ENCODE measurements at regions not wholly inside any gene's neighbourhood (a gene's known extent, or its start where the extent isn't known, plus 50 kb on each side); places are given as distances from the start of the nearest gene placed in this dataset.

DNA sequence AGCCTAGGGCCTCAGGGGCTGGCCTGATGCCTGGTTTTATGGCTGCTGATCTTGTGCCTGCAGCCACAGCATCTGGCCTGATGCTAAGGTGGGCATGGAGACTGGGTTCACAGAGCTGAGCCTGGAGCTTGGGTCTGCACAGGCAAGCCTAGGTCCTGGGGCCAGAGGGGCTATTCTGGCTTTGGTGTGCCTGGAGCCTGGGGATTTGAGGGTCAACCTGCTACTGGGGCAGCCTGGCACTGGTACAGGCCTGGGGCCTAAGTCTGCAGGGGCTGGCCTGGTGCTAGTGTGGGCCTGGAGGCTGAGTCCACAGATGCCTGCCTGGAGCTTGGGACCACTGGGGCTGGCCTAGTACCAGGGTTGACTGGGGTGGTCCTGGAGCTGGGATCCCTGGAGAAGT, 481.8 kb upstream of the GHITM start:
- no peak for DNase-seq (ENCODE audit: low spot score)

DNA sequence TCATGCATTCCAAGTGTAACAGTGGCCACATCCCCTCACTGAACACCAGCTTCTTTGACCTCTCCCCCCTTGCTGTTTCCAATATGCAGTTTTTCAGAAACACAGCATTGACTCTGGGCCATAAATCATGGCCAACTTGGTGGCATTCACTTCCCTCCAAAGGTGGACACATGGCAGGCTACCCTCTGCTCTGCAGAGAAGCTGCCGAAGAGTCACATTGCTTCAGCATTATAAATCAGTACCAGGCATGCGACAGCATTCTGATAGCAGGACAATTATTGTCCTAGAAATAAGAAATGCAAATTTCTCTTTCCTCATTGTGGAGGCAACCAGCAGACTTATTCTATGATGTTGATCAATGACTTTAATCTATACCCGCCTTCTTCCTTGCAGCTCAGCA, 475.4 kb upstream of the GHITM start:
- no peak for DNase-seq (ENCODE audit: low spot score)

DNA sequence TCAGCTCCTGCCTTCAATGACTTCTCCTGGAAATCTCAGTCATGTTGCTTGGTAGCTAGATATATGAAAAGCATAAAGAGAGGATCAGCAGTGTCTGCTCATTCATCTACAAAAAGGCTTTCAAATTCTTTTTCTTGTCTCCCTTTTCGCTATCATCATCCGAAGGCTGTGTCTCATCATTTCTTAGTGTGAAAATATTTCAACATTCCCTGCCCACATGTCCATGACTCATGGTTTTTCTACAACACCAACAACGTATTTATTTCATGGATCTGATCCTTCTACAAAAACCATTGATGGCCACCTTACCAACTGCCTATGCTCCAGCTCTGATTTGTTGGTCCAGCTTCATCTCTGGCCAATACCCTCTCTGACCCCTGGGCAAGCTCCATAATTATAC, 472.5 kb upstream of the GHITM start:
- no peak for DNase-seq (ENCODE audit: low spot score)

DNA sequence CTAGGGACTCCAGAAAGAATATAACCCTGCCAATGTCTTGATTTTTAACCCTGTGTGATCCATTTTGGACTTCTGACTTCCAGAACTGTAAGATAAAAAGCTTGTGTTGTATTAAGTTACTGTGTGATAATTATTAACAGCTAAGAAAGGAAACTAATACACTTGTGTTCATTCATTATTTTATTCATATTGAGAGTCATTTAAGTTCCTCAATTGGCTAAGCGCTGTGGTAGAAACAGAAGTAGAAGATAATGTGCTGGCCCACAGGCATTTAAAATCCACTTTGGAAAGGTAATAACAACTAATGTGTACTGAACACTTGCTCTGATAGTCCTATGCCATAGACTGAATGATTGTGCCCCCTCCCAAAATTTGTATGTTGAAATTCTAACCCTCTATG, 471.7 kb upstream of the GHITM start:
- DNase-seq (ENCODE audit: low spot score), result no peak

DNA sequence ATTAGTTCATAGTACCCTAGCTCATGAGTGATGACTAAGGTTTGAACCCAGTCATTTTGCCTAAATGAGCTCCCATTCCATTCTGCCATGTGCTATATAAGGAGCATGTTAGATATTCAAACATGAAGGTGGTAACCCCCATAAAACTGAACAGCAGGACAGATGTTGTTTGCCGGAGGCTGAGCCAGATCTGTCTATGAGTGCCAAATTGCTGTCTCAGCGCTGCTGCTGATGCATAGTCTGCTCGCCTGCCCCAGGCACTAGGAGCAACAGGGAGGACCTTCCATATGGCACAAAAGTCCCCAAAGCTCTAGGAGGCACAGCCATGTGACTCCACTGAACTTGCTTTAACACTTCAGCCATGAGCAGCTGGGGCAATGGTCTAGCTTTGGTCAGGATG, 466.0 kb upstream of the GHITM start:
- no peak for DNase-seq (ENCODE audit: low spot score)

DNA sequence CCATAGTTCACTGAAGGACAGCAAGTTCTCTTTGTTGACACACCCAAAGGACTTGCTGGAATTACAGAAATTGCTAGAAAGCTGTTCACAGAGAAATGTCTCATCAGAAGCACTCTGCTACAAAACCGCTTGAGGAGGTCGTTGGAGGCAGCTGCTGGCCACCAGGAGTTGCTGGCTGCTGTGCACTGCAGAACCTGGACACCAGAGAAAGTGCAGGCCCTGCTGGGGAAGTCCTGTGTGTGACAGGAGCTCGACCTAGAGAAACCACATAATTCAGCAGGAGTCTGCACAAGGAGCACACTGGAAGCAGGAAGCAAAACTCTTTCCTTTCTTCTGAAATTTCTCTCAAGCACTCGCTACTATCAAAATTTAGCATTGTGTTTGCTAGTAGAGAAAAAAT, 461.5 kb upstream of the GHITM start:
- no peak for DNase-seq (ENCODE audit: low spot score)

DNA sequence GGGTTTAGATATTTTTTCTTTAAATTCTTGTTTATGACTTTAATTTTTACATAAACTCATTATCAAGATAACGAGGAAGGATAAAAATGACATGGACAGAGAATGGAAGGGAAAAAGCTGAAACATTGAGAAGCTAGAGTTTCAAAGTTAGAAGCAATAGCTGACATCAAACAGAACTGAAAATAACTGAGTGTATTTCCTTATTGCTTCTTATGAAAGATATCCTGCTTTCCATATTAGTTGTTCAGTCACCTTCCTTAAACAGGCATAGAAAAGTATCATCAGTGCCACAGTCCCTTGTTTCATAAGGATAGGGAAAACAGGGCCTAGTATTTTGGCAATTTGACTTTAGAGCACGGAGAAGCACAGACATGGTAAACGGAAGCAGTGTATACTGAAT, 460.5 kb upstream of the GHITM start:
- DNase-seq (ENCODE audit: low spot score), result no peak

DNA sequence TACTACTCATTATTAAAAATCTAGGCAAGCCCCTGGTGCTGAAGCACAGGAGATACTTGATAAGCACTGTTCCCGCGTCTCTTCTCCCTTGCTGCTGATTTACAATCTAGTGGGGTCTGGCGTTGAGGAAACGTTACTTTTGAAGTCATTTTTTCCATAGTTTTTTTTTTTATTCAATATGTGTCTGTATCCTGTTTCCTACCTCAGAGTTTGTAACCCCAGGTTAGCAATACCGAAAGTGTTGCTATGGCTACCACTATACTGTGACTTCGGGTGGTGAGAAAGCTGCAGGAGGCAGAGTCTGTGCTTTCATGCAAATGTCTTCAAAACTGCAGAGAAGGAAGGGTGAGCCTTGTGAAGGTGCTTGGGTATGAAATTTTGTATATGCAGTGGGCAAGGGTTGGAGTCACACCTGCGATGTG, 458.8 kb upstream of the GHITM start:
- no peak for DNase-seq (ENCODE audit: low spot score)

DNA sequence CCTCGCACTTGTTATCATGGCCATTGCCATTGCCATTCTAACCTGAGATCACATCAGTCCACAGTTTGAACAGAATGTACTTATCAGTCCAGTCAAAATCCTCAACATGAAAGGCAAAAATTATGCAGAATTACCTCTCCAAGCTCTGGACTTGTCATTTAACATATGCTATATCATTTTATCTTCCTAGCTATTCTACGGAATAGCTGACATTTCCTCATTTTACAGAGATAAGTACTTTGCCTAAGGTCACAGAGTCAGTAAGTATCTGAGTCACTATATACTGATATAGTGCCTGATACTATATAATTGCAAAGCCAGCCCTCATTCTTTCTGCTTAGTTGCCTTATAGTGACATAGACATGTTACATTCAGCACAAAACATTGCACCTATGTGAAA, 456.9 kb upstream of the GHITM start:
- no peak for DNase-seq (ENCODE audit: low spot score)

DNA sequence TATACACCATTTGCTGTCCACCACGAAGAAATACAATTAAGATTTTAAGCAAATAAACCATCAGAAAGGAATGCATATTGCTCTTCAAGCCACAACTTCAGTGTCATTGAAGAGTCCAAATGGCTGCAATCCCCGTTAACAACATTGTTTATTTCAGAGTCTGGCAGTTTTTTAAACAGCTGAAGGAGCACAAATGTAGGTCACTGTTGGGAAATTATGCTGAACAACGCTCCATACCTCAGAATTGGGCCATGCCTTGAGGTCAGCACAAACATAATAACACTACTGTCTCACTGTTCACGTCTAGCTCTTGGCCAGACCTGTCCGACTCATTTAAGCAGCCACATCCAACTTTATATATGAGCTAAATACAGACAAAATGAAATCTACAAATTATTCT, 453.9 kb upstream of the GHITM start:
- DNase-seq (ENCODE audit: low spot score), result no peak

DNA sequence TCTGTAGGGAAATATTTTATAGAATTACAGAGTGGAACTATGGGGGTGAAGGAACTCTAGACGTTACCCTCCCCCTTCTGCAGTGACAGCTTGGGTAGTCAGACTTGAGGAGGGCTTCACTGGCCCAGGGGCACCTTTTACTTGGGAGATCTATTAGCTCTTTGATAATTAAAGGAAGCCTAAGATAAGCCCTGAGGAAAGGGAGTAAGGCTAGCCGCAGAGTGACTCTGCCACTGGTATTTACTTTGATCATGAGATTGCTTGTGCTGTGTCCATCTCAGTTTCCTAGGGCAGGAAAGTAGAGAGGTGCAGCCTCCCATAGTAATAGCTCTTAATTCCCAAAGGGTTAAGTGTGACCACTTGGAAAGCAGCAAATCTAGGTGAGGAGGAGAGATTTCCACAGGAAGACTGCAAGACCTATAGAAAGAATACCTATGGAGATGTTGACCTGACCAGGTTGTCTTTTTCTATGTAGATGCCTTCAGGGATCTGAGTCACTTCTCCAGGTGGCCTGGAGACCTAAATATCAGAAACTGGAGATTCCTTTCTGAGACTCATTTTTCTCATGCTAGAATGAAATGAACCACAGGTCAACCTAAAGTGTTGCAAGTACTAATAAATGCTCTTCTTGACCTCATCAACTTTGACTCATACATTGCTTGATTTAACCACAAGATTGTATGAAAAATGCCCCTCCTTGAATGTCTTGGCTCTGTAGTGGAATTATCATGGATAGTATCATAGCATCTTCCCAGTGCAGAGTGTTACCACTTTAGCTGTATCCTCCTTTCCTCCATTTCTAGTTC, 447.3 kb upstream of the GHITM start:
- no peak for DNase-seq (ENCODE audit: low spot score)

DNA sequence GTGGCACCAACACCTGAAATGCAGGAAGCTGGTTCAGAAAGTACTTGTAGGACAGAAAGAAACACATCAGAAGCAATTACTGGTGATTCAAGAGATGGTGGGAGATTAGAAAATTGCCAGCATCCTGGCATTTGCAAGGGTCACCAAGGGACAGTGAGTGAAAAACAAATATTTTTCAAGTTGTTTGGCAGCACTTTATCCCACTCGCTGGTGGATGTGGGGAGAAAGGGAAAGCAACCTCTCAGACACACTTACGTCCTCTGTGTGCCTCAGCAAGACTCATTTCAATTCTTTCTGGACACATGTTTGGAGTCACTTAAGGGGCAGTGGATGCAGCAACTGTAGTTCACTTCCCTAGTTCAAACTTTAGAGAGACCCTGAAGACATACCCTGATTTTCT, 440.4 kb upstream of the GHITM start:
- DNase-seq (ENCODE audit: low spot score), result no peak

DNA sequence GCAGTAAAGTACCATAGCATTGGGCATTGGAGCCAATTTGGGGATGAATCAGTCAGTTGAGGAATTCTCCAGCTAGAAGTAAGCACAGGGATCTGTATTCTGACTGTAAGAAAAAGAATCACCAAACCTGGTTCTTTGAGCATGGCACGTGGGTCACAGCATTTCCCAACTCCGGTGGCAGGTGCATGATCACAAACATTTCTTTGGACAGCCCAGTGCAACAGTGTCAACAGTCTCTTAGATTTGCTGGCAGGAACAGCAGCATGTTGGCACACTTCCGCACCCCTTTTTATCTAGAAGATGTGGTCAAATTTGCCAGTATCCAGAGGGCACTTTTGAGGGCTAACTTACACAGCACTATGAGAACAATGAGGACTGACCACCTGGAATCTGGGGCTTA, 437.5 kb upstream of the GHITM start:
- DNase-seq (ENCODE audit: low spot score), result no peak

DNA sequence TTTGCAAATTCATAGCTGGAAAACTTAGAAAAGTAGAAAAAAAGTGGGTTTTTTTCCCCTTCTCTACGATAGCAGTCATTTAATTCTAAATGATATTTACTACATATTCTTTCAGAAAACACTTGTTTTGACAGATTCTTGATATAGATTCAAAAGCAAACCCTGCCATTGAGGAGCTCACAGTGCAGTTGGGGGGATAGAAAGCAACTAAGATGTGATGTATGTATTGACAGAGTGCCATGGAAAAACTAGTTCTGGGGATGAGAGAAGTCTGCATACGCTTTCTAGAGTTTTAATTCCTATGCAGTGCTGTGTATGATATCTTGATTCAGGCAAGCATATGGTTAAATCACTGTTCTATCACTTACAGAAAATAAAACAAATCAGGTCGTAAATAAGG, 436.6 kb upstream of the GHITM start:
- DNase-seq (ENCODE audit: low spot score), result no peak

DNA sequence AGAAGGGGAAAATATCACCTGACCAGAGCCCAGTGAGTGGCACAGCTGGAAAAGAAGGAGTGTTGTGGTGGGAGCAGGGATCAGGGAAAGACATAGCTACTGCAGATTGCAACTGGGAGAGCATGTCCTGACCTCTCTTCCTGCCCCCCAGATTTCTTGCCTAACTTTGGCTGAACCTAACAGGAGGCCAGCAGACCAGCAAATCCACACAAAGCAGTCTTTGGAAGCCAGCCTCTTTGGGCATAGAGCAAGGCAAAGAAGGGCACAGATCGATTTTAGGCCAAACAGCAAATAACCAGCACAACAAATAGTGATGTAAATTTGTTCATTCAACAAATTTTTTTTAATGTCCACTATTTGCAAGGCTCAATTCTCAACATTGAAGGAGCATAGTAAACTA, 433.2 kb upstream of the GHITM start:
- DNase-seq (ENCODE audit: low spot score), result no peak

DNA sequence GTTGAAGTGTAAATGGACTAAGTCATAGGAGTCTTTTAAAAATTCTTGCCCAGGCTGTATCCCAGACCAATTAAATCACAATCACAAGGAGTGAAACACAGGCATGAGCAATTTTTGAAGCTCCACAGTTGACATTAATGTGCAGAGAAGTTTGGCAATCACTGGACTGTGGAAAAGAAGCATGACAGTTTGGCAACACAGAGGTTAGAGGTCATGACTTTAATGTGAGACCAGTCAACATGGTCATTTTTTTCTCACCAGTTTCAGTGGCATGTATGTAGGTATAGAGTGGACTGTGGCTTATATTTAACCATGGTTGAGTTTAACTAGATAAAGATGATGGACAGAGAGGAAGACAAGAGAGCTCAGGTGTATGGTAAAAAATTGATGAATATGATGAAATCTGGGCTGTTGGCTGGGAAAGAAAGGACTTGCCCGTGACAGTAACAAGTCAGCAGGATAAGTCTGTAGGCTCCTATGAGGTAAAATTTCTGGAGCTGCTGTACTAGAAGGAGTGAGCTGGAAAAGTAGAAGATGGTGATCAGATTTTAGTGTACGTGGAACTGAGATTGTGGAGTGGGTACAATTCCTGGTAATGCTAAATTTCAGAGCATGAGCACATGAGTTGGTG, 432.2 kb upstream of the GHITM start:
- DNase-seq (ENCODE audit: low spot score), result no peak

DNA sequence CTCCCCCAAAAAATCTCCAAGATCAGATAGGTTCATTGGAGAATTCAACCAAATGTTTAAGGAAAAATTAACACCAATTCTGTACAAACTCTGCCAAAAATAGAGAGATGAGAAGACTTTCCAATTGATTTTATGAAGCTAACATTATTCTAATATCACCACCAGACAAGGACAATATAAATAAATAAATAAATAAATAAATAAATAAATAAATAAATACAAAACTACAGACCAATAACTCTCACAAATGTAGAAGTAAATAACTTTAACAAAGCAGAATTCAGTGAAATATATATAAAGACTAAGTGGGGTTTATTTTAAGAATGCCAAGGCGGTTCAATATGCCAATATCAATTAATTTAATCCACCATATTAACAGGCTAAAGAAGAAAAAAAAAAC, 425.9 kb upstream of the GHITM start:
- DNase-seq (ENCODE audit: low spot score), result no peak

DNA sequence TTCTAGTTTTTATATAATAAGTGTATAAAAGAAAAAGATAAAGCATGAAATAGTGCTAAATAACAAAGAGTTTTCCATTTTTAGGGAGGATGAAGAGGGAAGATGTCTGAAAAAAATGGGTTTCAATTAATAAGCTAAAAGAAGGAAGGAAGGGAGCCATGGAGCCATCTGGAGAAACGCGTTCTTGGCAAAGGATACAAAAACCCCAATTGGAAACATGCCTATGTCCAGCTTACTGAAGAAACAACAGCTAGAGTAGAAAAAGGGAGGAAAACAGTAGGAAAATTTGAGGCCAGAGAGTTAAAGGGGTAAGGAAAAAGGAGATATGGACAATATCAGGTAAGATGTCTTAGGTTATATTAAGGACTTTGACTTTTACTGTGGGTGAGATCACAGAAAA, 416.2 kb upstream of the GHITM start:
- no peak for DNase-seq (ENCODE audit: low spot score)

DNA sequence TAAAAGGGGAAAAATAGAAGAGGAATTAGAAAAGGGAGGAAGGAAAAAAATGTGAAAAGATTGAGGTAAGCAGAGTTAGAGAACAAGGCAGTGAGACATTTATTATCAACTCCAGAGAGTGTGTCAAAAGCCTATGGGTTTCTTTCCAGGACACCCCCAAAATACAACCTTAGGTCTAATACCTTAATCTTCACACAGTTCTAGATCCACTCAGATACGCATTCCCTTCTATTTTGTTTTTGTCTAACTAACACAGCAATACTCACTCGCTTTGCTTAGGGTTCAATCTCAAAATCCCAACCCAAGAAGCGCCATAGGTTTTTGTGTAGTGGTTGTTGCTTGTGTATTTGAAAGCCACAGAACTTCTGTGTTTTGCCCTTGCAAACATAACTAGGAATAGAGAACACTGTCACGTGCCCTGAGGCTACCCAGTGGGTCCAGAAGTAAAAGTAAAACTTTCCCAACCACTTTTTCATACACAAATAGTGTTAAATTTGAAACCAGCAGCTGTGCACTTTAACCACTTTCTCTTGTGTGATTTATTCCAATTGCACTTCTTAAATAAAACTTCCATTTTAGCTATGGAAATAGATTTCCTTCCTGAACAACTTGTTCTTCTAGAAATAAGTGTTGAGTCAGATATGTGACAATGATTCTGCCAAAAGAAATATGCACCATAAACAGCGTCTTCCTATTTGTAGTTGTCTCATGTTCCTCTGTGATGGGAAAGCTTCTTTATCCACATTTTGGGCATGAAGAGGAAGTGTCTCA, 414.7 kb upstream of the GHITM start:
- no peak for DNase-seq (ENCODE audit: low spot score)

DNA sequence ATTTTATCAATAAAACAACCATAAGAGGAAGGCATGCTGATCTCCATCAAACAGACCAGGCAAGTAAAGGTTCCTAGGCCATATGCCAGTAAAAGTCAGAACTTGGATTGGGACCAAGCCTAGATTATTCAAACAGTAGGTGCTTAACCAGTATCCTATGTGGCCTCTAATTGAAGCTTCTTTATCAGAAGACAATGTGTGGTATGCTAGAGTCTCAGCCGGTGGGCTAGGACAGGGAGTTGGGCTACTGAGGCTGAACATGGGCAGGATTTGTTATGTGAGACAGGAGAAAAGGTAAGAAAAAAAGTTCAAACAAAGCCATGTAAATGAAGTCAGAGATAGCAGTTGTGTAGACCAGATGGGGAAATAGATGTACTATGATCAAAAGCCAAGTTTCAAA, 413.7 kb upstream of the GHITM start:
- DNase-seq (ENCODE audit: low spot score), result no peak

DNA sequence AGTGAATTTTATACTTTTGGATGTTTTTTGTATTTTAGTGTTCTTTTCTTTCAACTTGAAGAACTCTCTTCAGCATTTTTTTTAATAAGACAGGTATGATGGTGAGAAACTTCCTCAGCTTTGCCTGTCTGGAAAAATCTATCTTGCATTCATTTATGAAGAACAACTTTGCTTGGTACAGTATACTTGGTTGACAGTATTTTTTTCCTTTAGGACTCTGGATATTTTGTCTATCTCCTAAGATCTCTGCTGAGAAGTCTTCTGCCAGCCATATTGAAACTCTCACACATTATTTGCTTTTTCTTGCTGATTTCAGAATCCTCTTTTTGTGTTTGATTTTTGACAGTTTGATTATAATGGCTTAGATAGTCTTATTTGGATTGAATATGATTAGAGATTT, 405.0 kb upstream of the GHITM start:
- no peak for DNase-seq (ENCODE audit: low spot score)

DNA sequence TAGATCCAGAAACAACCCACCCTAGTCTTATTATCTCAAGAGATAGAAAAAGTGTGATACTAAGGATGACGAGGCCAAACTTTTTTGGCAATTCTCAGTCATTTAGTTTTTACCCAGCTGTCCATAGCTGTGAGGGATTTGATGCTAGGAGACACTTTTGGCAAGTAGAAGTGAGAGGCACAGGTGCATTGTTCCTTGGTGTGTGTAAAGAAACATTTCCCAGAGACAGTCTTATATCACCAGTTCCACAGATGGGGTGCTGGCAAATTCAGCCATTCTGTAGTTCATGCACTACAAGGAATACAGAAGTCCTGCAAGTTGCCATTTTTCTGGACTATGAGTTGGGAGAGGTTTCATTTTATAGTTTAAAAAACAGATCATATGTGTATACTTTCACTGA, 403.3 kb upstream of the GHITM start:
- DNase-seq (ENCODE audit: low spot score), result no peak

DNA sequence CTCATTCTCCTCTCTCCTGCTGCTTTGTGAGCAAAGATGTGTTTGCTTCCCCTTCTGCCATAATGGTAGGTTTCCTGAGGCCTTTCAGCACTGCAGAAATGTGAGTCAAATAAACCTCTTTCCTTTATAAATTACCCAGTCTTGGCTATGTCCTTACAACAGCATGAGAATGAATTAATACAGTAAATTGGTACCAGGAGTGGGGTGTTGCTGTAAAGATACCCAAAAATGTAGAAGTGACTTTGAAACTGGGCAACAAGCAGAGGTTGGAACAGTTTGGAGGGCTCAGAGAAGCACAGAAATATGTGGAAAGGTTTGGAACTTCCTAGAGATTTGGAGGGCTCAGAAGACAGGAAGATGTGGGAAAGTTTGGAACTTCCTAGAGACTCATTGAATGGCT, 388.7 kb upstream of the GHITM start:
- DNase-seq (ENCODE audit: low spot score), result no peak

Data from hematopoietic multipotent progenitor cell treated with erythropoietin and hydrocortisone succinate and interleukin-3 and kit ligand, for 15 days (in vitro differentiated cells).